GM19372 (cell line): ENCODE measurements at regions not wholly inside any gene's neighbourhood (a gene's known extent, or its start where the extent isn't known, plus 50 kb on each side); places are given as distances from the start of the nearest gene placed in this dataset.
"Not testable (repeated sequence)": the region's sequence is repeated elsewhere in the genome, so short reads cannot be mapped to it uniquely, and the experiment has no call there.

ENCODE experiments used
- ATAC-seq: cut with Tn5 transposase; IDR thresholded peaks from one replicate; pipeline ENCODE4 v1.9.1; 2021; ENCODE audit warnings: mild to moderate bottlenecking, low read depth, moderate library complexity; ENCODE audit not compliant: unreplicated experiment

- ATAC-seq, result no peak
Measured at GRCh38 chr6:74733830-74734620, 471.8 kb downstream of the COL12A1 start.

GRCh38 chr6:74731931-74732330 is 473.9 kb downstream of the COL12A1 start:
- ATAC-seq, result no peak

- no peak for ATAC-seq
Measured at GRCh38 chr6:74731204-74731603, 474.6 kb downstream of the COL12A1 start.

GRCh38 chr6:74720923-74721322 is 484.9 kb downstream of the COL12A1 start:
- no peak for ATAC-seq

- ATAC-seq, result no peak
Measured at GRCh38 chr6:74717591-74717990, 488.3 kb downstream of the COL12A1 start.

- ATAC-seq, result no peak
Measured at GRCh38 chr6:74715355-74716085, 490.3 kb downstream of the COL12A1 start.

GRCh38 chr6:74713941-74714340 is 491.9 kb downstream of the COL12A1 start:
- ATAC-seq, result no peak

- no peak for ATAC-seq
Measured at GRCh38 chr6:74705451-74705850, 500.4 kb downstream of the COL12A1 start.

- not testable (repeated sequence) for ATAC-seq
Measured at GRCh38 chr6:74704540-74704939, 501.3 kb downstream of the COL12A1 start.

GRCh38 chr6:74690365-74690764 is 515.5 kb downstream of the COL12A1 start:
- no peak for ATAC-seq

GRCh38 chr6:74689601-74690000 is 516.3 kb downstream of the COL12A1 start:
- no peak for ATAC-seq

GRCh38 chr6:74677463-74677862 is 528.4 kb downstream of the COL12A1 start:
- ATAC-seq, result no peak

- no peak for ATAC-seq
Measured at GRCh38 chr6:74676906-74677305, 528.9 kb downstream of the COL12A1 start.

- no peak for ATAC-seq
Measured at GRCh38 chr6:74674377-74674776, 531.5 kb downstream of the COL12A1 start.

GRCh38 chr6:74671558-74672025 is 534.3 kb downstream of the COL12A1 start:
- ATAC-seq, result no peak

GRCh38 chr6:74658391-74658790 is 547.5 kb downstream of the COL12A1 start:
- no peak for ATAC-seq

- no peak for ATAC-seq
Measured at GRCh38 chr6:74657931-74658330, 547.9 kb downstream of the COL12A1 start.

- ATAC-seq, result no peak
Measured at GRCh38 chr6:74657011-74657410, 548.8 kb downstream of the COL12A1 start.

- no peak for ATAC-seq
Measured at GRCh38 chr6:74656453-74656852, 549.4 kb downstream of the COL12A1 start.

GRCh38 chr6:74654296-74654695 is 551.6 kb downstream of the COL12A1 start:
- ATAC-seq, result no peak

GRCh38 chr6:74651948-74652842 is 553.7 kb downstream of the COL12A1 start:
- no peak for ATAC-seq
